Forelimb muscle (tissue), 1 donor: ENCODE measurements at regions not wholly inside any gene's neighbourhood (a gene's known extent, or its start where the extent isn't known, plus 50 kb on each side); places are given as distances from the start of the nearest gene placed in this dataset.

ENCODE experiments used
- DNase-seq: peaks from one replicate; pipeline ENCODE4 v3.0.0-alpha.2; 2013; ENCODE audit warnings: low read depth

GRCh38 chr18:75805265-75805664 lies 377.8 kb upstream of the SMIM21 start:
- DNase-seq: no peak

DNA sequence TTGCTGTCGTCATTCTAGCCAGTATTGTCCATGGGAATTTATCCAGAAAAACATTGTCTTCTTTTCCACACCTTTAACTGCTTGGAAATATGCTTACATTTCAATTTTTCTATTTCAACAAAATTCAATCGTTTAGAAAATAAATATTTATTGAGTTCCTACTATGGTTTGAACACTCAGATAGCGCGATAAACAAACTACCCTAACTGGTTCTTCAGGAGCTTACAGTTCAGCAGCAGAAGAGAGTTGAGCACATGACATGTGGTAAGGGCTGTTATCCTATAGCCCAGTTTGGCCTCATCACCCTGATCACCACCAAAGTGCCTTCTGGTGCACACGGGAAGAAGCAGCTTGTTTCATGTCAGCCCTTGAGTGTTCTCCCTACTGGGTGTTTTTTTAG lies 375.2 kb upstream of the SMIM21 start:
- no peak for DNase-seq

DNA sequence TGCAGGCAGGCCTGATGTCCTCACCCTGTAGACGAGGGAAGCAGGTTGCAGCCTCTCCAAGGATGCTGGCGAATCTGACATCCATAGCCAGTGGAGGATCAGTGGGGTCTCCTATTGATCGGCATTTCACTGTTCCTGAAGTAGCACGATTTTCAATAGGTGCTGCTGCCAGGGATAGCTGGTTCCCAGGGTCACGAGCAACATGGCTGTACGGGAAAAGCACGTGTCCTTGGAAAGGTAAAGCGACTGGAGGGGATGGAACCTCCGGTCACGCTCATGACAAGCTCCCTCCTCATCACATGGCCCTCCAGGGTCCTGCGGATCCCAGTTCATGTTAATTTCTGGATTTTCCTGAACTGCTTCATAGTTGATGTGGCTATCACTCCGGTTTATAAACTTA lies 373.7 kb upstream of the SMIM21 start:
- DNase-seq: no peak

DNA sequence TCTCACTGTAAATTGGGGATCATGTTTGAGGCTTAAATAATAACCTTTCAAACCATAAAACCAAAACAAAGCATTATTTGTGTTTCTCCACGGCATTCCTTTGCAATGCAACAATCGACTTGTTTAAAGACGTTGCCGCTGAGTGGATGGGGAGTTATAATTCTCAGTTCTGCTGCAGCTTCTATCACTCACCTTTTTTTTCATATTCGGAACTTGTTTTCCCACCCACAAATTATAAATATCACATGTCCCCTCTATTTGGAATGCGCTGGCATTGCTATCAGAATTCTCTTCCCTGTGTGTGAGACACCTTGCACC lies 372.8 kb upstream of the SMIM21 start:
- DNase-seq: no peak

DNA sequence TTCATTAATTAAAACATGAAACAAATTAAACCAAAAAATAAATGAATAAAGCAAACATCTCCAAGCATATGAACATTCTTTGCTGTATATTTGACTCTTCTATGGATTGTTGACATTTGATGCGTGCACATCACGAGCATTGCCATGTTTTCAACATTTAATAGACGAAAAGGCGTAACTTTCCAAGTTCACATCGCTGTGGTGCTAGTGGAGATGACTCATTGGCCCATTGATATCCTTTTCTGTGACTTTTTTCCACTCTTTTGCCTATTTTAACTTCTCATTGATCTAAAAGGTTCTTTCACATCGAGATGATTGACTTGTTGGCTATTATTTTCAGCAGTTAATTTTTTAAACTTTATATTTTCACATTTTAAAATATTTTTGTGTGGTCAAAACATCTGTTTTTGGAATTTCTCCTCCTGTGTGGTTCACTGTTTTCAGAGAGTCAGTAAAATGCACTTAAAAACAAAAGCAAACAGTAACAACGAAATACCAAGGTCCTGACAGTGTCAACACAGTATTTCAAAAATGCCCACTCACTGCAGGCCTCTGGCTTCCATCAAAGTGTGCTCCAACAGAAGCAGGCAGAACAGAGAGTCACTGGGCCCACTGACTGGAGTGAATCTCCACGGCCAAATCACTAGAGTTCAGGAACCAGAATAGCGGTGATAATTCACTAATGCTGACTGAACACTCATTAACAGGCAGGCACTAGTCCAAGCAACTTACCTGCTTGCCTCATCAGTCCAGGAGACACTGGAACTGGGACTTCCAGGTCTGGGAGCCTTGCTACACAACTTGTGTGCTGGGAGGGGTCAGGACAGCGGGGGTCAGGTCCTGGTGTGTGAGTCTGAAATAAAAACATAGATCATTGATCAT lies 372.2 kb upstream of the SMIM21 start:
- DNase-seq: no peak

DNA sequence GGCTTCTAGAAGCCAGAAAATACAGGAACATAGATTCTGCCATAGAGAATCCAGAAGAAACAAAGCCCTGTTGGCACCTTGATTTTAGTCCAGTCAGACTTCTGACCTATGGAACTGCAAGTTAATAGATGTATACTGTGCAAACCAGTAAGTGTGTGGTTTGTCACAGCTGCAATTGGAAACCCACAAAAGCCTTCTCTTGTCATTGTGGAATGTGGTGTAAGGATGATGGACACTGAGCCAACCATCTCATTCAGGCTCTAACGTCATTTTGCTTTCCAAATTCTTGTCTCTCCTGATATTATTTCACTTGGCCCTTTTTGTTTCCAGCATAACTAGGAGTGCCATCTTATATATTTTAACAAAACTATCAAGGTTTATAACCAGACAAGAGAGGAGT lies 369.5 kb upstream of the SMIM21 start:
- DNase-seq: no peak

DNA sequence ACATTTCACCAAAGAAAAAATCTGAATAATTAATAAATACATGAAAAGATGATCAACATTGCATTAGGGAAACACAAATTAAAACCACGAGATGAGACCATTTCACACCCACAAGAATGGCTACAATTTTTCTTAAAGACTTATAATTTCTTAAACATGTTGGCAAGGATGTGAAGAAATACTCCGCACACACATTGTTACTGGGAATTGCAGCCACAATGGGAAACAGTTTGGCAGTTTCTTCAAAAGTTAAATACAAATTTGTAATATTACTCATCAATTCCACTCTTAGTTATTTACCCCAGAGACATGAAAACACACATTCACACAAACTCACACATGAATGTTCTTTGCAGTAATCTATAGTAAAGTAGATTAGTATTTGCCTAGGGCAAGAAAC lies 363.3 kb upstream of the SMIM21 start:
- no peak for DNase-seq

- DNase-seq: no peak
Observed at GRCh38 chr18:75790111-75790510, 362.6 kb upstream of the SMIM21 start.

- no peak for DNase-seq
Observed at GRCh38 chr18:75785834-75786233, 358.3 kb upstream of the SMIM21 start.

DNA sequence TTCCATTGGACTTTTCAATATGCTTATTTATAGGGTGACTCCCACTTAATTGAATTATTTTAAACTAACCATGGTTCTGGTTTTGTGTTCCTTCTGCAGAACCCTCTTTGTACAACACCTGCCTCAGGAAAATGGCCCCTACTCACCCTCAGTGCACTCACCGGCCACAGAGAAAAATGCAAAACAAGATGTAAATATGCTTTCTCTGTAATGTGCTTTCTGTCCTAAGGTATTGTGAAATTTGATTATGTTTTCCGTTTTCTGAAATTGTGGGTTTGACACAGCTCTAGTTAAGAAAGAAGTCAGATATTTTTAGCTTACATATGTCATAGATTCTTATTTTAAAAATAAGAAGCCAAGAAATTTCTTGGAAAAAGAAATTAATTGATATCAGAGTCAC lies 357.7 kb upstream of the SMIM21 start:
- no peak for DNase-seq

DNA sequence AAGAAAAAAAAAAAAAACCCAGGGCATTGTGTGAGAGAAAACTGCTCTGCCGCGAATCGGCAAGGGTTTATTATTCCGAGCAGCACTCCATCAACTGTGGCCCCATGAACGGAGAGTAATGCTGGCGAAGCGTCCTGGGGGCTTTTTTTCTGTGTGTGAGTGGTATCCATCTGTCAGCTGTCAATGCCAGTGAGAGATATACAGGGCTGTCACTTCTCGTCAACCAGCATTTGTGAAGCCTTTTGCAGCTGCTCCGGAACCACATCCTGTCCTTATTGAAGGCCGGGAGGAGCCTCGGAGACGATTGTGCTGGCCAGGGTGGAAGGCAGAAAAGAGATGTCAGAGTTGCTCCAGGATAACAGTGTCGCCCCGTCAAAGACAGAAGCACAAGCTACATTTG lies 356.9 kb upstream of the SMIM21 start:
- no peak for DNase-seq

GRCh38 chr18:75783566-75784281 lies 356.2 kb upstream of the SMIM21 start:
- no peak for DNase-seq

GRCh38 chr18:75782826-75783225 lies 355.3 kb upstream of the SMIM21 start:
- DNase-seq: no peak

DNA sequence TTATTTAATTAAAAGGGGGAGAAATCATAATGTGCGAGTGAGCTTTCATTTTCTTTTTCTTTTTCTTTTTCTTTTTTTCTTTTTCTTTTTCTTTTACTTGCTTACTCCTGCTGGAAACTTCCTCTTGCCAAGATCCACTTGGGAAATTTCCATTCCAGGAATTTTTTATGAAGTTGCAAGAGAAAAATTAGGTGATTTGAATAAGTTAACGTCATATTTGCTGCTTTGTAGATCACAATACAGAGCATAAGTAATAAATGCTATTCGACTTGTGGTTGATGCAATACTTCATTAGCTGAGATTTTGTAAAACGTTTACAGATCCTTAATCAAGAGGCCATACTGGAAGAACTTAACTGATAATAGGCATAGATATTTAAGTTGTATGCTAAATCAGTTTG lies 354.7 kb upstream of the SMIM21 start:
- DNase-seq: peak; percentile 31

- no peak for DNase-seq
Observed at GRCh38 chr18:75779910-75780309, 352.4 kb upstream of the SMIM21 start.

DNA sequence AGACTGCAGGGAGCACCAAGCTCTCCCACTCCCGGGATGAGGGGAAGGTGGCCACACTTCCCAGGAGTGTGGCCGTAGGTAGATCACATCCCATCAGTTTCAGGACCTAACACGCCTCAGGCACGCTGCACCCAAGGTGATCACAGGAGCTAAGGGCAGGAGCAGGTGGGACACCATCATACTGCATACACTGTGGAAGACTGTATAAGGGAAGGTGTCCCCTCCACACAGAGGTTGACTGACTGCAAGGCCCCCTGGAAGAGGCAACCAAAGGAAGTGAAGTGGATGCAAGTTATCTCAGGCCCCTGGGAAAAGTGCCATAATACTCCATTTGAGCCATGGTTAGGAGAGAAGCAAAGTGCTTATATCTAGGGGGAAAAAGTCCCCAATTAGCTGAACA lies 351.9 kb upstream of the SMIM21 start:
- DNase-seq: no peak

DNA sequence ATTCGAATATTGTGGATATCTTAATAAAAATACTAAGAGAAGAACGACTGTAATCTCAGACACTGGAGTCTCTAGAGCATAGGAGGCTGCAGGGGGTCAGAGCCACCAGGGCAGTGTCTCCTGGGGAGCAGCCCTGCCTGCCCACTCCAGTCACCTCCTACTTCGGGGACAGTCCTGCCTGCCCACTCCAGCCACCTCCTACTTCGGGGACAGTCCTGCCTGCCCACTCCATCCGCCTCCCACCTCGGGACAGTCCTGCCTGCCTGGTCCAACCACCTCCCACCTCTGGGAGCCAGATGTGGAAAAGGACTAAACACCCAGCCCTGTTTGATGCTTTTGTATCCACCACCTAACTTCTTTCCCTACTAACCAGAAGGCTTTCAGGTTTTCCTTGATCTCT lies 350.1 kb upstream of the SMIM21 start:
- DNase-seq: no peak

DNA sequence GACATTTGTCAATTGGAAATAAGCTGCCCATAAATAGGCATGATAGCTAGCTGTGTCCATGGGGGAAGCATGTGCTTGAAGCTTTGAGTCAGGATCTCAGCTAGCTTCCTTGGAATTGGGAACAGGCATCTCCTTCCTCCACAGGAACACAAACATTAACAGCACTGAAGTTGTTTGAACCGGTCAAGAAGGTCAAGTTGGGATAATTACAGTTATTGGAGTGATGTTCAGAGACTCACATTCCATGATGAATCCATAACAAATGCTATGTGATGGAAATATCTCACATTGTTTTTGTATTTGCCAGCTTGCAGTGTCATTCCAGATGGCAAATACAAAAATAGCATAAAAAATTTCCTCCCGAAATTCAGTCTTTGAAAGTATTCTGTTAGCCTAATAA lies 347.6 kb upstream of the SMIM21 start:
- no peak for DNase-seq

DNA sequence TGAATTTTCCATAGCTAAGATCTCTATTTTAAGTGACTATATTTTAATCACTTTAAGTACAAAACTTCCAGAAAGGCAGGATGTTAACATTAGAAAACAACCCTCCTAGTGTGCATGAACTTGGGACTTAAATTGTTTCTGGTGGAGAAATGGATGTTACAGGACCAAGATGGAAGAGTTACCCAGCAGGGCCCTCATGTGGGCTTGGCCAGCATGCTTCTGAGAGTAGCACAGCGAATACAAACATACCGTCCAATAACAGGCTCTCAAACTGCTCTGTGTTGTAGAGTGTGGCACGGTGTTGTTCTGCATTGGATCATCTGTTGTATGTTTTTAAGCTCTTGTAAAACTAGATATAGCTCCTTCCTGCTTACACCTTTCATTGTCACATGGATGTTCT lies 346.1 kb upstream of the SMIM21 start:
- no peak for DNase-seq

- DNase-seq: no peak
Observed at GRCh38 chr18:75762758-75763157, 335.3 kb upstream of the SMIM21 start.

DNA sequence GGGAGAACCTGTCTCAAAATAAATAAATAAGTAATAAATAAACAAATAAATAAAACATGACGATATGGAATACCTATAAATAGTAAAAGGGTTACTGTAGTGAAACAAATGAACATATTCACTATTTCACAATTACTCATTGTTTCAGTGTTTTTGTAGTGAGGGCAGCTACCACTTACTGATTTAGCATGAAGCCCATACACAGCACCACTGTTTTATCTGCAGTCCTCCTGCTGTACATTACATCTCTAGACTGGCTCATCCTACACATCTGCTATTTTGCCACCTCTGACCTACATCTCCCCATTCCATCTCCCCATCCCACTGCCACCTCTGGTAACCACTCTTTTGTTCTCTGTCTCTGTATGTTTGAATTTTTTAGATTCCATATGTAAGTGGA lies 332.7 kb upstream of the SMIM21 start:
- DNase-seq: no peak

GRCh38 chr18:75757951-75758350 lies 330.4 kb upstream of the SMIM21 start:
- no peak for DNase-seq

GRCh38 chr18:75754433-75754832 lies 326.9 kb upstream of the SMIM21 start:
- no peak for DNase-seq

GRCh38 chr18:75753753-75754152 lies 326.2 kb upstream of the SMIM21 start:
- DNase-seq: no peak
